ENCODE measurements at regions not wholly inside any gene's neighbourhood (a gene's known extent, or its start where the extent isn't known, plus 50 kb on each side); places are given as distances from the start of the nearest gene placed in this dataset.

DNA sequence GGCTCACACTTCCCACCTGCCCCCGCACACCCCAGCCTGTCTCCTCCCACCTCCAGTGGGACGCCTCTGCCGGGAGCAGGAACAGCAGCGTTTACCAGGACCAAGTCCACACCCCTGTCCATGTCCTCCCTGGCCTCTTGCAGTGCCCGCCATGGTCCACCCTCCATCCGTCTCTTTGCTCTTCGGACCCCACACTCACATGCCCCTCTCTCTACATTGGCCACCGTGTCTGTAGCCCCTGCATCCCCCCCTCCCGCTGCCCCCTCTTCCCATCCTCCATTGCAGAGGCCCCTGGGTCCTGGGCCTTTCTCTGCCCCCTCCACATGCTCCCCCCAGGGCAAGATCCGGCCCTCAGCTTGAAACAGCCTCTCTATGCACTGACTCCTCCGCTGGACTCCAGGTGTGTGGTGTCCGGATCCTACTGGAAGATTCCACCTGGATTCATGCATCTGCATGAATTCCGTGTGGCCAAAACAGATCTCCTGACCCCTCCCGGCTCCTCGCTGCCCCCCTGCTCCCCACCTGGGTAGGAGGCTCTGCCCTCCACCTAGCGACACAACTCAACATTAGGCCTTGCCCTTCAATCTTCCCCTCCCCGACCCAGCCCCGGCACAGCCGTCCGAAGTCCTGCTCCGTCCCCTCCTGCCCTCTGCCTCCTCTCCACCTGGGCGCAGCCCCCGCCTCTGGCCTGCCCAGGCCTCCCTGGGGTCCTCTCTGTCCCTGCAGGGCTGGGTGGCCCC lies 168.5 kb downstream of the OLFM1 start:
- DNase-seq (ENCODE audit: low spot score) = no peak
- TF ChIP-seq, protein P1, sequence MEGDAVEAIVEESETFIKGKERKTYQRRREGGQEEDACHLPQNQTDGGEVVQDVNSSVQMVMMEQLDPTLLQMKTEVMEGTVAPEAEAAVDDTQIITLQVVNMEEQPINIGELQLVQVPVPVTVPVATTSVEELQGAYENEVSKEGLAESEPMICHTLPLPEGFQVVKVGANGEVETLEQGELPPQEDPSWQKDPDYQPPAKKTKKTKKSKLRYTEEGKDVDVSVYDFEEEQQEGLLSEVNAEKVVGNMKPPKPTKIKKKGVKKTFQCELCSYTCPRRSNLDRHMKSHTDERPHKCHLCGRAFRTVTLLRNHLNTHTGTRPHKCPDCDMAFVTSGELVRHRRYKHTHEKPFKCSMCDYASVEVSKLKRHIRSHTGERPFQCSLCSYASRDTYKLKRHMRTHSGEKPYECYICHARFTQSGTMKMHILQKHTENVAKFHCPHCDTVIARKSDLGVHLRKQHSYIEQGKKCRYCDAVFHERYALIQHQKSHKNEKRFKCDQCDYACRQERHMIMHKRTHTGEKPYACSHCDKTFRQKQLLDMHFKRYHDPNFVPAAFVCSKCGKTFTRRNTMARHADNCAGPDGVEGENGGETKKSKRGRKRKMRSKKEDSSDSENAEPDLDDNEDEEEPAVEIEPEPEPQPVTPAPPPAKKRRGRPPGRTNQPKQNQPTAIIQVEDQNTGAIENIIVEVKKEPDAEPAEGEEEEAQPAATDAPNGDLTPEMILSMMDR (IDR thresholded peaks at IDR 0.05; ENCODE audit: borderline replicate concordance, control extremely low read depth, extremely low read depth, insufficient read depth, missing control alignments) = no peak
- in situ Hi-C loops (cut with MboI; ENCODE audit: low sequenced_read_pairs, unreplicated experiment) = no loop called here

DNA sequence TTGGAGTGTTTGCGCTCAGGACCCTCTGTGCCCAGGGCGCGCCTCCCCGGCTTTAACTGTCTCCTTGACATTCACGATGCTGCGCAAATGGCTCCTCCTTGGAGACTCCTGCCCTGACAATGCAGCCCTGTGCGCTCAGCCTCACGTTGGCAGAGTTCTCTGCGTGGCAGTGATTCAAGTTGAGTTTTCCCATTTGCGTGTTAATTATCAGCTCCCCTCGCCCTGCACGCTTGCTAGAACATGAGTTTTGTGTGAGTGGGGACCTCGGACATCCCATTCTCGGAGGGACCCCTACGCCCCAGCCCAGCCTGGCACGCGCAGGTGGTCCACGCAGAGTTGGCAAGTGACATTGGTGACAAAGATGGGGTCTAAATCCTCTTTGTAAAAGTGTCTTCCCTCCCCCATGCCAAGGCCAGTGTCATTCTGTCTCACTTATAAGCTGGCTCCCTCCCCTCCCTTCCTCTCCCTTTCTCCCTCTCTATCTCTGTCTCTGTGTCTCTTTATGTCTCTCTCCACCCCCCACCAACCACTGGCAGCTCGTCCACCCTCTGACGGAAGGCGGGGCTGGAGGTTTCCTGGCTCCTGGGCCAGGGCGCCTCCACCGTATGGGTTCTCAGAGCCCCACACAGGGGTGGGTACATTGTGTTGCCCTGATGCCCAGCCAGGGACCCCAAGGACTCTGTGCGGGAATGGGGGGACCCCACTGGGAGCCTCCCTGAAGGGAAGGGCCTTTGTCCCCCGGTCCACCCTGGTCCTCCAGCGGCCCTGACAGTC lies 169.3 kb downstream of the OLFM1 start:
- TF ChIP-seq, protein P1 (IDR thresholded peaks at IDR 0.05; ENCODE audit: borderline replicate concordance, control extremely low read depth, extremely low read depth, insufficient read depth, missing control alignments) = no peak
- in situ Hi-C loops (cut with MboI; ENCODE audit: low sequenced_read_pairs, unreplicated experiment) = no loop called here
- no peak for DNase-seq (ENCODE audit: low spot score)

DNA sequence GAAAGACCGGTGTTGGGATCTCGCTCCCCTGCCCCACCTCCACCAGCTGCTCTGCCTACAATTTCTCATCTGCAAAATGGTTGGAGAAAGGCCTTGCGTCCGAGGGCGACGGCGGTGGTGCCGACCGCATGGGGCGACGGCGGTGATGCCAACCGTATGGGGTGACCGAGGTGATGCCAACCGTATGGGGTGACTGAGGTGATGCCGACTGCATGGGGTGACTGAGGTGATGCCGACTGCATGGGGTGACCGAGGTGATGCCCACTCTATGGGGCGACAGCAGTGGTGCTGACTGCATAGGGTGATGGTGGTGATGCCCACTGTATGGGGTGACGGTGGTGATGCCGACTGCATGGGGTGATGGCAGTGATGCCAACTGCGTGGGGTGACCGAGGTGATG lies 171.0 kb downstream of the OLFM1 start:
- in situ Hi-C loops (cut with MboI; ENCODE audit: low sequenced_read_pairs, unreplicated experiment) = no loop called here
- TF ChIP-seq, protein P1 (IDR thresholded peaks at IDR 0.05; ENCODE audit: borderline replicate concordance, control extremely low read depth, extremely low read depth, insufficient read depth, missing control alignments) = no peak
- DNase-seq (ENCODE audit: low spot score) = no peak

DNA sequence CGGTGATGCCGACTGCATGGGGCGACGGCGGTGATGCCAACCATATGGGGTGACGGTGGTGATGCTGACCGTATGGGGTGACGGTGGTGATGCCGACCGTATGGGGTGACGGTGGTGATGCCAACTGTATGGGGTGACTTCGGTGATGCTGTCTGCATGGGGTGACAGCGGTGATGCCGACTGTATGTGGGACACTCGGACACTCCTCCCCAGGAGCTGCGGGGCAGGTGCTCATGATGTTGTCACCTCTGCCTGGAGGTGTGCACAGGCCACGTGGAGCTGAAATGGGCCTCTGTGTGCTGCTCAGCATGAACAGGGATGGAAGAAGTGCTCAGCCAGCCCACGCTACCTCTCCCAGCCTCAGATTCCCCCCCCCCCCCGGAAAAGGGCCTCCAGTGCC lies 171.8 kb downstream of the OLFM1 start:
- TF ChIP-seq, protein P1 (IDR thresholded peaks at IDR 0.05; ENCODE audit: borderline replicate concordance, control extremely low read depth, extremely low read depth, insufficient read depth, missing control alignments) = no peak
- DNase-seq (ENCODE audit: low spot score) = no peak
- in situ Hi-C loops (cut with MboI; ENCODE audit: low sequenced_read_pairs, unreplicated experiment) = no loop called here

DNA sequence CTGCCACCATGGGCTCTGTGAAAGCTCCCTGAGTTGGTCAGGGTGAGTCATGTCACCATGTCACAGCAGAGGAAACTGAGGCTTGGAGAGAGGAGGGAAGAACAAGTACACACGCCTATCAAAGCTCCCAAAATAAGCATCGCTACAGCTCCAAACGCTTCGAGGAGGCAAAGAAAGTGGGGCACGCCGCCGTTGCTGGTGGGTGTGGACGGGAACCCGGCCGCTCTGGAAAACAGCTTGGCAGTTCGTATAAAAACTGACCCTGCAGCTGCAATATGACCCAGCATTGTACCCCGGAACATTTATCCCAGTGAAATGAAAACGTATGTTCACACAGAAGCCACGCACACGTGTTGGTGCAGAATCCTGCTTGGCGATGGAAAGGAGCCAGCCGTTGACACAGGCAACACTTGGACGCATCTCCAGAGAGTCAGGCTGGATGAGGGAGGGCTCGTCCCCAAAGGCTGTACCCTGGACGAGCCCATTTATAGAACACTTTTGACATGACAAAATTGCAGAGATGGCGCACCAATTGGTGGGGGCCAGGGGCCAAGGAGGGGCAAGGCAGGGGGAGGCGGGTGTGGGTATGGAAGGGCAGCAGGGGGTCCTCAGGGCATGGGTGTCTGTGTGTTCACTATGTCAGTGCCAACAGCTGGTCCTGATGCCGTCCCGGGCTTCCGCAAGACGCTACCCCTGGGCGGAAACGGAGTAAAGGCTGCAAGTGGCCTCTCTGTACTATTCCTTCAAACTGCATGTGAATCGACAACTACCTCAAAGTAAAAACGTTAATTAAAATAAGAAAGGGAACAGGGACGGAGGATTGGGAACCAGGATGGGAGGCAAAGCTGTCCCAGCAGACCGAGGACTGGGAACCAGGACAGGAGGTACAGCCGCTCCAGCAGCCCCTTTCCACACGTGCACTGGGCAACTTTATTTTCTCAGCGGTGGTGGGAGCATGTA lies 173.0 kb downstream of the OLFM1 start:
- in situ Hi-C loops (cut with MboI; ENCODE audit: low sequenced_read_pairs, unreplicated experiment) = no loop called here
- TF ChIP-seq, protein P1 (IDR thresholded peaks at IDR 0.05; ENCODE audit: borderline replicate concordance, control extremely low read depth, extremely low read depth, insufficient read depth, missing control alignments) = no peak
- no peak for DNase-seq (ENCODE audit: low spot score)

DNA sequence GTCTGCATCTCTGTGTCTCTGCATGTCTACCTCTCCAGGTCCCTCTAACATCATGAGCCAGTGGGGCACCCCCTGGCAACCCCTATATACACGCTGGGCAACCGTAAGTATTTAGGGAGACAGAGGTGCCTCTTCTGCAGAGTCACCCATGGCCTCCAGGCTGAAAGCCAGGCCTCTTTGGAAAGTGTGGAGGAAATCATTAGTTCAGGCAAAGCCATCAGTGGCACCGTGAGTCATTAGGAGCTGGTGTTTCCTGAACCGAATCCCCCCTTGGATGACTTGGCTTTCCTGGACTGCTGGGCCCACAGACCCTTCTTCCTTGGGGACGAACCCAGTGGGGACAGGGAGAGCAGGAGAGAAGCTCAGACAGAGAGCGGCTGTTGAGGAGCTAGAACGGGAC lies 174.8 kb downstream of the OLFM1 start:
- TF ChIP-seq, protein P1 (IDR thresholded peaks at IDR 0.05; ENCODE audit: borderline replicate concordance, control extremely low read depth, extremely low read depth, insufficient read depth, missing control alignments) = no peak
- no peak for DNase-seq (ENCODE audit: low spot score)
- in situ Hi-C loops (cut with MboI; ENCODE audit: low sequenced_read_pairs, unreplicated experiment) = no loop called here

All from GM13976 (cell line).